GM13976 (cell line): ENCODE measurements at regions not wholly inside any gene's neighbourhood (a gene's known extent, or its start where the extent isn't known, plus 50 kb on each side); places are given as distances from the start of the nearest gene placed in this dataset.
"Not testable (repeated sequence)": the region's sequence is repeated elsewhere in the genome, so short reads cannot be mapped to it uniquely, and the experiment has no call there.

Experiments
- DNase-seq: peaks from one replicate; pipeline ENCODE4 v3.0.0; 2012; ENCODE audit warnings: low spot score
- in situ Hi-C: fragments of 300-500 bp; cut with MboI; formaldehyde crosslinking; loops from one replicate; pipeline ENCODE4 v1.12.0; 2022; ENCODE audit warnings: low sequenced_read_pairs, mixed read lengths, inconsistent platforms; ENCODE audit not compliant: unreplicated experiment
- TF ChIP-seq, protein P1 (sequence below): IDR thresholded peaks from 2 replicates; pipeline ENCODE4 v1.5.1; 2012; ENCODE audit warnings: borderline replicate concordance, mild to moderate bottlenecking; ENCODE audit not compliant: insufficient read depth; ENCODE audit errors: extremely low read depth, missing control alignments, control extremely low read depth

DNA sequence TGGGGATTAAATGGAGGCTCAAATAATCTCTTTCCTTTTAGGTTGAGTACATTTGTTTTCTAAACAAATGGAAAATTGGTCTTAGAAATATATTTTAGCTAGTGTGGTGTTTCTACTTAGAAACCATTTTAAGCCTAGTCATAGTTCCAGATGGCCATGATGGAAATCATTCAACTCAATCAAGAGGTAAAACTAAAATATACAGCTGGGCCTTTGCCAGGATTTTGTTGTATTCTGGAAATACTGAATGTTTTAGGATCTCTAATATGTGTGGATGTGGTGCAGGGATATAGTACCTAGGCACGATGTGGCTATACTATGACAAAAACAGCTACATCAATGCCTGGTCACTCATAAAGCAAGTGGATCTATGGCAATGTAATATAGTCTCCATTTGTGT, 146.0 kb upstream of the BANK1 start:
- TF ChIP-seq, protein P1, sequence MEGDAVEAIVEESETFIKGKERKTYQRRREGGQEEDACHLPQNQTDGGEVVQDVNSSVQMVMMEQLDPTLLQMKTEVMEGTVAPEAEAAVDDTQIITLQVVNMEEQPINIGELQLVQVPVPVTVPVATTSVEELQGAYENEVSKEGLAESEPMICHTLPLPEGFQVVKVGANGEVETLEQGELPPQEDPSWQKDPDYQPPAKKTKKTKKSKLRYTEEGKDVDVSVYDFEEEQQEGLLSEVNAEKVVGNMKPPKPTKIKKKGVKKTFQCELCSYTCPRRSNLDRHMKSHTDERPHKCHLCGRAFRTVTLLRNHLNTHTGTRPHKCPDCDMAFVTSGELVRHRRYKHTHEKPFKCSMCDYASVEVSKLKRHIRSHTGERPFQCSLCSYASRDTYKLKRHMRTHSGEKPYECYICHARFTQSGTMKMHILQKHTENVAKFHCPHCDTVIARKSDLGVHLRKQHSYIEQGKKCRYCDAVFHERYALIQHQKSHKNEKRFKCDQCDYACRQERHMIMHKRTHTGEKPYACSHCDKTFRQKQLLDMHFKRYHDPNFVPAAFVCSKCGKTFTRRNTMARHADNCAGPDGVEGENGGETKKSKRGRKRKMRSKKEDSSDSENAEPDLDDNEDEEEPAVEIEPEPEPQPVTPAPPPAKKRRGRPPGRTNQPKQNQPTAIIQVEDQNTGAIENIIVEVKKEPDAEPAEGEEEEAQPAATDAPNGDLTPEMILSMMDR, result no peak
- in situ Hi-C loops, result no loop called here
- no peak for DNase-seq

DNA sequence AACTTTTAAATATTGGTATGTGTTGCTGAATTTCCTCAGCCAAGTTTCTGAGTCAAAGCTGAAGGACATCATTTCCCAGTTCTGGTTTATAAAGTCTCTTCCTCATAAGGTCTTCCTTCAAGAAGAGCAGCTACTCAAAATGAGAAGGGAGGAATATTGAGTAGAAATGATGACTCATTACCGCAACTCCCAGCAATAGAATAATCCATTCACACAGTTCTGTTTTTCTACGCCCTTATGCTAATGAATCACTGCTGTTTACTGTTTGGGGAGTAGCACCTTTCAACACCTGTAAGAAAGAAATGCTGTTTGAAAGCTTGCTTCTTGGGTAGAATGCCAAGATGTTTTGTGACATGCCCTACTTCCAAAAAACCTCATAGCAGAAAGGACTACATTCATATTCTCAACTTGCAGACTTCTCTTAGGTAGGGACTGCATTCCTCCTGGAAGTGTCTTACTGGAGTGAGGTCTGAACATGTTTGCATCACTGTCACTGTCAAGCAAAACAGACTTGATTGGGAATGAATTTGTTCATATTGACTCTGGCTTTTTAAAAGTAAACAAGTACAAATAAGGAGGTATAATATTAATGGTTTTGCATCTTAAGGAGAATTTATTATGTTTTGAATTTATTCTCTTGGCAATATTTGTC, 147.2 kb upstream of the BANK1 start:
- TF ChIP-seq, protein P1, result no peak
- in situ Hi-C loops, result no loop called here
- no peak for DNase-seq

DNA sequence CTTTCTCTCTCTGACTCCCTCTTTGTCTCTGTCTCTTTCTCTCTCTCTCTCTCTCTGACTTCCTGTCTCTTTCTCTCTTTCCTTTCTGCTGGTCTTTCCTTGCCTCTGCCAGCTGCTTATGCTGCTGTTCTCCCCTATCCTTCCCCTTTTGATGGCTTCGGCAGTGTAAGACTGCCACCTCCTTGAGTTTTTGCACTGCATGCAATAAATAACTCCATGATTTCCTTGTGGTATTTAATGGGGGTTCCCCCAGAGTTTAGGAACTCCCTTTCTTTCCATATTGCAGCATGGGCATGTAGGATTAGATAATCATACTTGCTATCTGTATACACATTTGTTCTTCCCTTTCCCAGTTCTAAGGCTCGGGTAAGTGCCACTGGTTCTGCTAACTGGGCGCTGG, 157.8 kb upstream of the BANK1 start:
- DNase-seq, in situ Hi-C loops: not testable (repeated sequence)

DNA sequence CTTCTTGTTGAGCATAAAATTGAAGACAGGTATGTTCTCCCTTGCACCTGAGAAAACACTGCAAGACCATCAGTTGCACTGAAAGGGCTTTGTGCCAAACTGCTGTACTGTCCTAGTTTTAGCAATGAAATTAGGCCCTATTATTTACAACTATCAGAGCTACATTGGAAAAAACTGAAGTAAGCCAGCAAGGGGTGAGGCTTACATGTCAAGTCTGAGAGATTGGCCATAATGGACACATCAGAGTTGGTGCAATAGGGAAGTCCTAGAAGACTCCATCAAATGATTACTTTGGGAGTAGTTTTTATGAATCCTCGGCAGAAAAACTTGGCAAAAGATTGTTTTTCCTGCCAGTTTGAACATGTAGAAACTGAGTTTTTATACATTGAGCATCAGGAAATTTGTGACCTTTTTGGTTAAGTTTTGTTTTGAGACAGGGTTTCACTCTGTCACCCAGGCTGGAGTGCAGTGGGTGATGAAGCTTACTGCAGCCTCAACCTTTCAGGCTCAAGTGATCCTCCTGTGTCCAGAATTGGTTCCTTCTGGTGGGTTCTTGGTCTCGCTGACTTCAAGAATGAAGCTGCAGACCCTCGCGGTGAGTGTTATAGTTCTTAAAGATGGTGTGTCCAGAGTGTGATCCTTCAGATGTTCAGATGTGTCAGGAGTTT, 160.1 kb upstream of the BANK1 start:
- no peak for DNase-seq
- TF ChIP-seq, protein P1, result no peak
- in situ Hi-C loops, result no loop called here

DNA sequence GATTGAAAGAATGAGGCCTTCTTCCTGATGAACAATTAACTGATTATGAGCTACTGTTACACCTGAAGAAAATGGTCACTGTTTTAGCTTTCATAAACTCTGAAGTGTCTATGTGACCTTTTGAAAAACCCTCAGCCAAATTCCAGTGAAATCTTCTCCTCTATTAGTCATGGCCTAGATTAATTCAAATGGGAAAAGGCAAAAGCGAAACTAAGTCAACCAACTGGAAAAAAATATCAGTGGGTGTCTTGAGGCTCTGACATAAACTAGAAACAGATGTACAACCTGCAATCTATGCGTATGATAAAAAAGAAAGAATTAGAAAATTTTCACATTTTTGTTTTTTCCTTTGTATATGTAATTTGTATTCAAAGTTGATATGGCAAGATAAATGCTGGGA, 169.4 kb upstream of the BANK1 start:
- DNase-seq, result no peak
- TF ChIP-seq, protein P1, result no peak
- in situ Hi-C loops, result no loop called here

DNA sequence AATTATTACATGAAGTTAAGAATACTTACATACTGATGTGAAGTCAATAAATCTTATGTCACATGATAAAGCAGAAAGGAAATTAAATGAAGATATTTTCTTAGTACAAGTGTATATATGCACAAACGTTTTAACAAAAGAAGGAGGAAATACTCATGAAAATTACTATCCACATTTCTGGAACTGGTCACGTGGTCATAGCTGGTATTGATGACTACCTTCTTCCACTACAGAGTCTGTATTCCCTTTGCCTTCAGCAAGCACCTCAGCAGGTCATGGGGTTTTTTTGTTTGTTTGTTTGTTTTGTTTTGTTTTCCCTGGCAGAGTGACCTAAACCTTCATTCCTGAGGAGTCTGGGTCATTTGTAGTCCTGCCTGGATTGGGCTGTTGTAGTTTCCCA, 174.9 kb upstream of the BANK1 start:
- in situ Hi-C loops, result no loop called here
- no peak for DNase-seq
- TF ChIP-seq, protein P1, result no peak

DNA sequence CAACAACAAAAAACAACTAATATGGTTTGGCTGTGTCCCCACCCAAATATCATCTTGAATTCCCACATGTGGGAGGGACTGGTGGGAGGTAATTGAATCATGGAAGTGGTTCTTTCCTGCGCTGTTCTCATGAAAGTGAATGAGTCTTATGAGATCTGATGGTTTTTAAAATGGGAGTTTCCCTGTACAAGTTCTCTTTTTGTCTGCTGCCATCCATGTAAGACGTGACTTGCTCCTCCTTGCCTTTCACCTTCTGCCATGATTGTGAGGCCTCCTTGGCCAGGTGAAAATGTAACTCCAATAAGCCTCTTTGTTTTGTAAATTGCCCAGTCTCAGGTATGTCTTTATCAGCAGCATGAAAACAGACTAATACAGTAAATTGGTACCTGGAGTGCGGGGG, 183.5 kb upstream of the BANK1 start:
- in situ Hi-C loops, result not testable (repeated sequence)

More for the DNA sequence above, 183.5 kb upstream of the BANK1 start:
- DNase-seq, result not testable (repeated sequence)
